K562 (cell line): ENCODE measurements at regions not wholly inside any gene's neighbourhood (a gene's known extent, or its start where the extent isn't known, plus 50 kb on each side); places are given as distances from the start of the nearest gene placed in this dataset.

Experiments used
- CTCF ChIP-seq, 3 experiments: IDR thresholded peaks in 2 of 3; conservative IDR thresholded peaks in 1 of 3; 2 replicates each; pipeline ENCODE4 v1.5.1; 2011 to 2012; ENCODE audit warnings: low read length in 3 of 3, mild to moderate bottlenecking in 3 of 3, control low read depth in 2 of 3, improper control_type of control experiment in 1 of 3, inconsistent platforms in 1 of 3, low read depth in 1 of 3, mixed read lengths in 1 of 3, moderate library complexity in 1 of 3; ENCODE audit not compliant: insufficient read depth in 2 of 3
- ELK1 ChIP-seq: sonication (generic); formaldehyde crosslinking; IDR thresholded peaks from 2 replicates; pipeline ENCODE4 v1.8.1; 2022; ENCODE audit warnings: missing genetic modification reagents
- EP300 ChIP-seq: IDR thresholded peaks from 2 replicates; pipeline ENCODE4 v1.6.1; 2012; ENCODE audit warnings: low read length, improper control_type of control experiment
- FOXP1 ChIP-seq: sonication (generic); formaldehyde crosslinking; IDR thresholded peaks from 2 replicates; pipeline ENCODE4 v1.8.0; 2022; ENCODE audit warnings: mild to moderate bottlenecking, missing genetic modification reagents
- HES1 ChIP-seq: fragments of 450-650 bp; IDR thresholded peaks from 2 replicates; pipeline ENCODE4 v1.6.1; 2016; ENCODE audit warnings: low read depth, mild to moderate bottlenecking, moderate library complexity
- HNRNPUL1 ChIP-seq: fragments of 200-400 bp; formaldehyde crosslinking; IDR thresholded peaks from 2 replicates; pipeline ENCODE4 v1.6.1; 2017; ENCODE audit warnings: low read length
- KAT7 ChIP-seq: sonication (generic); formaldehyde crosslinking; IDR thresholded peaks from 2 replicates; pipeline ENCODE4 v1.8.0; 2022; ENCODE audit warnings: missing genetic modification reagents, mild to moderate bottlenecking, borderline replicate concordance
- NCOA1 ChIP-seq: fragments of 450-650 bp; IDR thresholded peaks from 2 replicates; pipeline ENCODE4 v1.6.1; 2016; ENCODE audit warnings: low read depth
- POLR2A ChIP-seq: fragments of 450-650 bp; conservative IDR thresholded peaks from 2 replicates; pipeline ENCODE4 v1.6.1; 2016
- PYGO2 ChIP-seq: fragments of 450-650 bp; IDR thresholded peaks from 2 replicates; pipeline ENCODE4 v1.6.1; 2016; ENCODE audit warnings: mild to moderate bottlenecking, missing genetic modification characterization, moderate library complexity, missing compliant biosample characterization
- SRSF9 ChIP-seq: fragments of 200-400 bp; formaldehyde crosslinking; IDR thresholded peaks from 2 replicates; pipeline ENCODE4 v1.6.1; 2017; ENCODE audit warnings: low read depth, low read length, borderline replicate concordance
- TFE3 ChIP-seq: fragments of 450-650 bp; formaldehyde crosslinking; IDR thresholded peaks from 2 replicates; pipeline ENCODE4 v1.4.0; 2020; ENCODE audit warnings: mild to moderate bottlenecking, mixed read lengths

GRCh38 chr2:64371727-64372126 is 82.2 kb upstream of the LGALSL start:
- TF ChIP-seq POLR2A, result no peak
- TF ChIP-seq CTCF (IDR thresholded peaks at IDR 0.05 in 2 of 3, conservative IDR thresholded peaks at IDR 0.05 in 1 of 3; ENCODE audit: insufficient read depth in 2 of 3, low read depth in 1 of 3, low read length in 3 of 3), result no peak
- no peak for TF ChIP-seq PYGO2 (tag)
- TF ChIP-seq NCOA1, result no peak
- no peak for TF ChIP-seq HES1
- no peak for TF ChIP-seq TFE3 (CRISPR knock-in tag)
- TF ChIP-seq EP300, result no peak
- no peak for TF ChIP-seq ELK1
- no peak for TF ChIP-seq SRSF9
- no peak for TF ChIP-seq HNRNPUL1
- no peak for TF ChIP-seq FOXP1
- TF ChIP-seq KAT7 (CRISPR knock-in tag), result no peak
